NCI-H1417 treated with DMSO at 0.1 percent for 48 hours (cell line): ENCODE measurements at regions not wholly inside any gene's neighbourhood (a gene's known extent, or its start where the extent isn't known, plus 50 kb on each side); places are given as distances from the start of the nearest gene placed in this dataset.
"Not testable (repeated sequence)": the region's sequence is repeated elsewhere in the genome, so short reads cannot be mapped to it uniquely, and the experiment has no call there.

Source experiments
- DNase-seq: peaks from one replicate; lab custom pipeline; 2025; lab: John Stamatoyannopoulos, UW

DNA sequence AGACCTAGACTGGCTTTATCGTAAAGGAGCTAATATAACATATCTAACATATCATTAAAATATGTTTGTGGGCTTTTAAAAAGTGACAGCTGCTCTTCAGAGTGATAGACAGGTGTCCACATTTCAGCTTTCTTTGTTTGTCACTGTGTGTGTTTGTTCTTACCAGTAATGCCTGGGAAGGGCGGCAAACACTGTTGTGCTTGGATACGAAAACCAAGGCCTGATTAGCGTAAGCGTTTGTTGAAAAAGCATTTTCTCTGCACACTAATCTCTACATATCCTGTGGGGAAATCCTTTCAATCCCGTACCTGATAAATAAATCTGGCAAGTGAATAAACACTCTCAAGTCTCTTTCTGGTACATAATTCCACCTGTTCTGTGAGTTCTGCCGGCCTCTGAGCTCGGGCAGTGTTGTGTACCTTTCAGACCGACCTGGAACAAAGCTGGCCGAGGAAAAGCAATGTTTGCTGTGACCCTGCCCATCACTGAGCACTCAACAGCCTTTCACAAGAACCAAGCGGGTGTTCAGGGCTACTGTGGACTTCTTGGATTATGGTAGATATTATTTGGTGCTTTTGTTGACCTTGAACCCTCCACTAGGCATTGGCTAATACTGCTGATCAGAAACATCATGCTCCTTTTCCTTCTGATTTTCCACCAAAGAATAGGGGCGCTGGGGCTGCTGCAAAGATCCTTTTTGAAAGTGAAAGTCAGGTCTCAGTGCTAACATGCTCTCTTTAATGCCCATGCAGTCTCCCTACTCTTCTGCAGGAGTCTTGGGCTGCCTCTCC lies 100.4 kb downstream of the CD83 start:
- peak; percentile 31 for DNase-seq

GRCh38 chr6:14218519-14218800 lies 100.9 kb downstream of the CD83 start:
- no peak for DNase-seq

DNA sequence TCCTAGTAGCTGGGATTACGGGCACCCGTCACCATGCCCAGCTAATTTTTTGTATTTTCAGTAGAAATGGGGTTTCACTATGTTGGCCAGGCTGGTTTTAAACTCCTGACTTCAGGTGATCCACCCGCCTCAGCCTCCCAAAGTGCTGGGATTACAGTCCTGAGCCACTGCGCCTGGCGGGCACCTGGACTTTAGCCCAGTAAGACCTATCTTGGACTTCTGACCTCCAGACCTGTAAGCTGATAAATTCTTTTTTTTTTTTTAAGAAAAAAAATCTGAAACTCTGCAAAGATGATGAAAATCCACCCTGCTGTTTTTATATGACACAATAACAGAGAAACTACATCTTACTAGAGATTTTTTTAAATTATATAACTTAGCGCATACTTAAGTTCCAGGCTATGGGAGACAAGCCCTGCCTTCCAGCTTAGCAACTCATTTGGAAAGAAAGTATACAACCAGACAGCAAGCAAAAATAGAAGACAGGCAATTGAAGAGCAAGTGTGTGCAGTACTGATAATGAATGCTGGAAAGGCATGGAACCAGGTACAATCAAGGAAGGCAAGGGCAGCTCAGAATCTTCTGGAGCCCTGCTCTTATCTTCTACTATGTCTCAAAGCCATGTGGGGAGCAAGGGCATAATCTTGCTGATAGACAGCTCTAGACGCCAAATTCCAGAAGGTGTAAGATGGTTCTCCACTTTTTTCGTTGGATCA lies 104.2 kb downstream of the CD83 start:
- DNase-seq = no peak

DNA sequence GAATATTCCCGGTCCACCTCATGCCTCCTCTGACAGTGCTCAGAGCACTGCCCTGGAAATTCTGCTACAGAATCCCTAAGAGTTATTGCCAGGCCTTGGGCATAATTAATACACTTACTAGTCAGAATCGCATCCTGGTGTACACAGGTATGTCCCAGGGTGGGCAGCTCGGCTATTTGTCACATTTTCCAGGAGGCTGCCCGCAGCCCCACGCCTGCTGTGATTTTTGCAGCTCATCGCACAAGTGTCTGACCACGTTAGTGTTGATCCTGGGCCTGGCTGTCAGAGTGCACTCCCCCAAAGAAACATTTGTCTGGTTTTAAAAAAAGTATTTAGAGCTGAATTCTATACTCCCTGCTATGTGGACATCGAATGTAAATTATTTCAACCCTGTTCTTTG lies 105.4 kb downstream of the CD83 start:
- no peak for DNase-seq

DNA sequence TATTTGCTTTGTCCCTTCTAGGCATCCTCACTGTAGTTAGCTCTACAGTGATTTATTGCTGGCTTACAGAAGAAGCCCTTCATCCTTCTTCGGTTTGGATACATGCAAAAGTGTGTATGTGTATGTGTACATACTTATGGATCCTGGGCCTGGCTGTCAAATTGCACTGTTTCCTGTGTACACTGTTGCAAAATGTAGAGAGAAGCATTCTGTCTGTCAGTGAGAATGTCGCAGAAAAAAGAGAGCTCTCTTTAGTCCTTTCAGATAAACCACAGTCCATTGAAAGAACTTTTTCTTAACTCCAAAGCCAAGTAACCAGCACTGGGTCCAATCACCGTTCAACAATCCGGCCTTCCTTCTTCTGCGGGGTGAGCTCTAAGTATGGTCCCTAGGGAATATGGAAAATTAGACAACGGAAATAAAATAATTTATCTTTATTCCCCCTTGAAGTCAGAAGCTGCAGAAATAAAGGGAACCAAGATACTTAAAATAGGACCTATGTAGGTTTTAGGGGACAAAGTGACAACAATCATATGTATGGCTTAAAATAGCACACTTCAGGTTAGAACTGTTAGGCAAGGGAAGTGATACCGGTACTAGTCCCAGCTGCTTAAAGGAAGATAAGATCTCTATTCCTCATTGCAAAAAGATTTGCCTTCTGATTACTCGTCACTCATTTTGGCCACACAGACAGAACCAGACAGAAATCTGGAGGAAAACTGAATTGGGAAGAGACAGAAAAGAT lies 107.0 kb downstream of the CD83 start:
- DNase-seq = no peak

GRCh38 chr6:14226051-14226660 lies 108.6 kb downstream of the CD83 start:
- DNase-seq = no peak

- no peak for DNase-seq
Measured at GRCh38 chr6:14228571-14228970, 111.0 kb downstream of the CD83 start.

GRCh38 chr6:14231071-14231483 lies 113.5 kb downstream of the CD83 start:
- no peak for DNase-seq

- DNase-seq = no peak
Measured at GRCh38 chr6:14231501-14232280, 114.1 kb downstream of the CD83 start.

DNA sequence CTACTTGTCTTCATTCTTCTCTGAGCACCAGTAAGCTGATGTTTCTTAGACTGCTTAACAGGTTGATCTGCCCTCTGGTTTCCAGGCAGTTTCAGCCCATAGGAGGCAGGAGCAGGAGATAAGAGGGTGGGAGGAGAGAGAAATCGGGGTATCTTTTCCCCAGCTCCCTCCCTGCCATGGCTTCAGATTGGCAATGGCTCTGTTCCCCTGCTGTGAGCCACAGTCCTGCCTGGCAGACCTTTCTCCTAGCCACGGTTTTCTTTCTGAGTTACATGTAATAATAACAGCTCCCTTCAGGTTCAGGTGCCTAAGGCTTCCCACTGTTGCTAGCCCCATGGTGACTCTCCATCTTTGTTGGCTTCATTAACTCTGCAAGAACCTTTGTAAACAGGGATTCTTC lies 115.3 kb downstream of the CD83 start:
- no peak for DNase-seq

- DNase-seq = no peak
Measured at GRCh38 chr6:14235653-14236356, 118.2 kb downstream of the CD83 start.

DNA sequence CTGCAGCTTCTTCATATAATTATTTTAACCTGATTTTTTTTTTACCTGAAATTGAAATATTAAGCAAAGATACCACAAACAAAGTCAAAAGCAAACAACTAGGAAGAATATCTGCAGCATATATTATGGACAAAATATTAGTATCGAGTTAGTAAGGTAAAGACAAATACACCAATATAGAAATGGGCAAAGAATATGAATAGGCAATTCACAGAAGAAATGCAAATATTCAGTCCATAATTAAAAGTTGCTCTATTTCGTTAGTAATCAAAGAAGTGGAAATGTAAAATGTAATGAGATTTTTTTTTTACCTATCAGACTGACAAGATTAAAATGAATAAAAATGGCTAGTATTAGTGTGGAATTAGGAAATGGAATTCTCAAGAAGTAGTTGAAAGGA lies 121.5 kb downstream of the CD83 start:
- DNase-seq = no peak

GRCh38 chr6:14240411-14241166 lies 123.0 kb downstream of the CD83 start:
- DNase-seq = no peak

- no peak for DNase-seq
Measured at GRCh38 chr6:14241255-14242070, 123.9 kb downstream of the CD83 start.

DNA sequence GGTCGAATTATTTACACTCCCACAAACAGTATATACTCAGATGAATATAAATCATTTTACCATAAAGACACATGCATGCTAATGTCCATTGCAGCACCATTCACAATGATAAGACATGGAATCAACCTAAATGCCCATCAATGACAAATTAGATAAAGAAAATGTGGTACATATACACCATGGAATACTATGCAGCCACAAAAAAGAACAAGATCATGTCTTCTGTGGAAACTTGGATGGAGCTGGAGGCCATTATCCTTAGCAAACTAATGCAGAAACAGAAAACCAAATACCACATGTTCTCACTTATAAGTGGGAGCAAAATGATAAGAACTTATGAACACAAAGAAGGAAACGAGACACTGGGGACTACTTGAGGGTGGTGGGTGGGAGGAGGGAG lies 125.3 kb downstream of the CD83 start:
- not testable (repeated sequence) for DNase-seq

GRCh38 chr6:14243597-14243996 lies 126.0 kb downstream of the CD83 start:
- DNase-seq = no peak

- DNase-seq = no peak
Measured at GRCh38 chr6:14246876-14247275, 129.3 kb downstream of the CD83 start.

DNA sequence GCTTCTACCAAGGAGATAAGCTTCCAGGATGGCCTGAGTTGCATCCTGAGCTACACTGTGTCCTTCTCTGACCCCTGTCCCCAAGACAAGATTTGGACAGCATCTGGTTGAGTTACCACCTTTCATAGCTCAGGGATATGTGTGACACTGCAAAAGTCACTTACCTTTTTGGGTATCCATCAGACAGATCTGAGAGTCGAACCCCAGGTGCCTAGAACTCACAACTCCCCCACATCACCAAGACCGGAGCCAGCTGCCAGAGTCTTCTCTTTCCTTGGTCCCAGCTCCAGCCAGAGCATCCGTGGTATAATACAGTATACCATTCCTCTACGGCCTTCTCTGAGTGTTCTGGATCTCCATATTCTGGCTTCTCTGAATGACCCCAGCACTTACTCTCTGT lies 133.0 kb downstream of the CD83 start:
- no peak for DNase-seq

DNA sequence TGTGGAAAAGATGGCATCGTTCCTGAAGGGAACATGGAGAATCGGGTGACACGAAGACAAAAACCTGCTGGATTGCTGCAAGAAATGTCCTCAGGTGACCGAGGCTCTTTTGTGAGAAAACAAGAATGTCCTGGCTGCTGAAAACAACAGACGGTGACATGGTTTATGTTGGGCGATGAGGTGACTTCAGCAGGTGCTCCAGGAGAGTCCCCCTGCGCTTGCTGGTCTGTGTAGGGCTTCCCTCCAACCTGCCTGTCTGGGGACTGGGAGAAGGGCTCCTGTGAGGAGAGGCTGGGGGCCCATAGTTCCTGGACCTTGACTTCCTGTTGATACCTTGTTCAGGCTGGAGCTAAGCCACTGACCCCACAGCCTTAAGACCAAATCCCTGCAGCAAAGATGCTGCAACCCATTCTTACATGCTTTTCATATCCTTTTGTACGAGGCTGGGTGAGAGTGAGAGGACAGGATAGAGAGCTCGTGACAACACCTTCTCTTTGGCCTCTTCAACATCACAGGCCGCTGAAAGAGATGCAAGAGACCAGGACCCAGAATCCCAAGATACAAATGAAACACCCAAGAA lies 134.8 kb downstream of the CD83 start:
- no peak for DNase-seq
